PFSK-1 (cell line): ENCODE measurements at regions not wholly inside any gene's neighbourhood (a gene's known extent, or its start where the extent isn't known, plus 50 kb on each side); places are given as distances from the start of the nearest gene placed in this dataset.

ENCODE experiments used
- POLR2AphosphoS5 ChIP-seq: IDR thresholded peaks from 2 replicates; pipeline ENCODE4 v1.6.1; 2012; ENCODE audit warnings: low read depth, mild to moderate bottlenecking, control low read depth, low read length, moderate library complexity
- REST ChIP-seq, 2 experiments: IDR thresholded peaks; 2 replicates each; pipeline versions ENCODE4 v1.6.1 to v1.8.0; 2011 to 2012; ENCODE audit warnings: low read depth in 2 of 2, low read length in 2 of 2, control low read depth in 1 of 2, inconsistent platforms in 1 of 2, mild to moderate bottlenecking in 1 of 2, moderate library complexity in 1 of 2; ENCODE audit not compliant: insufficient read depth in 1 of 2
- SIN3A ChIP-seq: IDR thresholded peaks from 2 replicates; pipeline ENCODE4 v1.6.1; 2012; ENCODE audit warnings: mild to moderate bottlenecking, low read length, moderate library complexity, borderline replicate concordance; ENCODE audit not compliant: insufficient read depth
- TAF1 ChIP-seq: IDR thresholded peaks from 2 replicates; pipeline ENCODE4 v1.6.1; 2012; ENCODE audit warnings: low read length, control low read depth, borderline replicate concordance; ENCODE audit not compliant: insufficient read depth

GRCh38 chr6:44721954-44722578 lies 334.6 kb downstream of the CDC5L start:
- TF ChIP-seq POLR2AphosphoS5 (no peak), TAF1 (no peak), SIN3A (no peak), REST (IDR thresholded peaks at IDR 0.05; ENCODE audit: insufficient read depth in 1 of 2, low read depth in 2 of 2, low read length in 2 of 2) (no peak)
